ENCODE measurements at regions not wholly inside any gene's neighbourhood (a gene's known extent, or its start where the extent isn't known, plus 50 kb on each side); places are given as distances from the start of the nearest gene placed in this dataset.
A peak's percentile ranks its signal among the peaks of the same experiment; 100 is the strongest.

GRCh38 chr3:83513677-83514076 is 1445.1 kb upstream of the CADM2 start:
- DNase-seq (ENCODE audit: low read depth), result no peak

- peak; percentile 23 for DNase-seq (ENCODE audit: low read depth)
Observed at GRCh38 chr3:83514130-83514914, 1444.5 kb upstream of the CADM2 start.

GRCh38 chr3:83515123-83515522 is 1443.7 kb upstream of the CADM2 start:
- no peak for DNase-seq (ENCODE audit: low read depth)

GRCh38 chr3:83523470-83524073 is 1435.2 kb upstream of the CADM2 start:
- DNase-seq (ENCODE audit: low read depth), result peak; percentile 26

- DNase-seq (ENCODE audit: low read depth), result no peak
Observed at GRCh38 chr3:83524901-83525300, 1433.9 kb upstream of the CADM2 start.

GRCh38 chr3:83559082-83559481 is 1399.7 kb upstream of the CADM2 start:
- DNase-seq (ENCODE audit: low read depth), result no peak

GRCh38 chr3:83567935-83568334 is 1390.9 kb upstream of the CADM2 start:
- DNase-seq (ENCODE audit: low read depth), result no peak

- no peak for DNase-seq (ENCODE audit: low read depth)
Observed at GRCh38 chr3:83581546-83581945, 1377.2 kb upstream of the CADM2 start.

GRCh38 chr3:83601704-83602103 is 1357.1 kb upstream of the CADM2 start:
- no peak for DNase-seq (ENCODE audit: low read depth)

GRCh38 chr3:83622526-83622925 is 1336.3 kb upstream of the CADM2 start:
- DNase-seq (ENCODE audit: low read depth), result no peak

GRCh38 chr3:83625261-83625660 is 1333.5 kb upstream of the CADM2 start:
- no peak for DNase-seq (ENCODE audit: low read depth)

- no peak for DNase-seq (ENCODE audit: low read depth)
Observed at GRCh38 chr3:83628471-83628870, 1330.3 kb upstream of the CADM2 start.

GRCh38 chr3:83632526-83632925 is 1326.3 kb upstream of the CADM2 start:
- no peak for DNase-seq (ENCODE audit: low read depth)

GRCh38 chr3:83633758-83634157 is 1325.0 kb upstream of the CADM2 start:
- DNase-seq (ENCODE audit: low read depth), result no peak

- no peak for DNase-seq (ENCODE audit: low read depth)
Observed at GRCh38 chr3:83649692-83650091, 1309.1 kb upstream of the CADM2 start.

- no peak for DNase-seq (ENCODE audit: low read depth)
Observed at GRCh38 chr3:83655083-83655482, 1303.7 kb upstream of the CADM2 start.

- no peak for DNase-seq (ENCODE audit: low read depth)
Observed at GRCh38 chr3:83662381-83662960, 1296.3 kb upstream of the CADM2 start.

GRCh38 chr3:83670416-83670815 is 1288.4 kb upstream of the CADM2 start:
- DNase-seq (ENCODE audit: low read depth), result no peak

GRCh38 chr3:83683937-83684598 is 1274.7 kb upstream of the CADM2 start:
- no peak for DNase-seq (ENCODE audit: low read depth)

- DNase-seq (ENCODE audit: low read depth), result no peak
Observed at GRCh38 chr3:83706669-83707068, 1252.1 kb upstream of the CADM2 start.

GRCh38 chr3:83715307-83715706 is 1243.5 kb upstream of the CADM2 start:
- DNase-seq (ENCODE audit: low read depth), result no peak

GRCh38 chr3:83729576-83729975 is 1229.2 kb upstream of the CADM2 start:
- no peak for DNase-seq (ENCODE audit: low read depth)

GRCh38 chr3:83734656-83735055 is 1224.1 kb upstream of the CADM2 start:
- DNase-seq (ENCODE audit: low read depth), result no peak

Measured in non-pigmented ciliary epithelial cell (primary cell).